Left ventricle myocardium inferior (tissue), 1 donor: ENCODE measurements at regions not wholly inside any gene's neighbourhood (a gene's known extent, or its start where the extent isn't known, plus 50 kb on each side); places are given as distances from the start of the nearest gene placed in this dataset.

Experiments
- DNase-seq: peaks from one replicate; pipeline ENCODE4 v3.0.0-alpha.2; 2020
- H3K27ac ChIP-seq: fragments of 200-600 bp; replicated peaks from 2 replicates; pipeline ENCODE4 v1.8.0; 2021
- H3K27me3 ChIP-seq: fragments of 200-600 bp; 2 replicates; pipeline ENCODE4 v1.8.0; 2021; ENCODE audit warnings: low read depth
- H3K36me3 ChIP-seq: fragments of 200-600 bp; 2 replicates; pipeline ENCODE4 v1.8.0; 2021
- H3K4me1 ChIP-seq: fragments of 200-600 bp; 2 replicates; pipeline ENCODE4 v1.8.0; 2021
- H3K4me3 ChIP-seq: fragments of 200-600 bp; 2 replicates; pipeline ENCODE4 v1.8.0; 2021; ENCODE audit warnings: mild to moderate bottlenecking, moderate library complexity
- H3K9me3 ChIP-seq: fragments of 200-600 bp; replicated peaks from 2 replicates; pipeline ENCODE4 v1.8.0; 2021
- intact Hi-C: fragments of 100-400 bp; cut with micrococcal nuclease; formaldehyde crosslinking; loops from one replicate; pipeline ENCODE4 v1.11.0; 2022
- TF ChIP-seq, protein P1 (sequence below): fragments of 200-600 bp; IDR thresholded peaks from 2 replicates; pipeline ENCODE4 v1.8.0; 2021; ENCODE audit warnings: antibody characterized with exemption, mild to moderate bottlenecking, borderline replicate concordance
- donor health status: DM: no; HTN: yes; CAD: no; lungs with severe emphysema.

DNA sequence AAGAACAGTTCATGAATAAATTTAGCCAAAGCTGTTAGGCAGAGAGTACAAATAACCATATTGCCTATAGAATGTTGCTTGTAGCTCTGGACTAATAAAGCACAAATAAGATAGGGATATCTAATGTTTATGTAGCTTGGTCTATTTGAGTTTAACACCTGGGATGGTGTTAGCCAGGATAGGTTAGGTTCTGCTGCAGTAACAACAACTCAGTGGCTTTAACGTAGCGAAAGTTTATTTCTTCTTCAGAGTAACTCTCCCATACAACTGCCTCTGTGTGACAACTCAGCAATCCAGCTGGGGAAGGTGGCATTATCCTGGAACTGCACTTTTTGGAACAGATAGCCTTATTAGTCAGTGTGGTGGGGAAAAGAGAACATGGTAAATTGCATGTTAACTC lies 52.2 kb upstream of the STEAP4 start:
- no peak for DNase-seq
- TF ChIP-seq, protein P1, sequence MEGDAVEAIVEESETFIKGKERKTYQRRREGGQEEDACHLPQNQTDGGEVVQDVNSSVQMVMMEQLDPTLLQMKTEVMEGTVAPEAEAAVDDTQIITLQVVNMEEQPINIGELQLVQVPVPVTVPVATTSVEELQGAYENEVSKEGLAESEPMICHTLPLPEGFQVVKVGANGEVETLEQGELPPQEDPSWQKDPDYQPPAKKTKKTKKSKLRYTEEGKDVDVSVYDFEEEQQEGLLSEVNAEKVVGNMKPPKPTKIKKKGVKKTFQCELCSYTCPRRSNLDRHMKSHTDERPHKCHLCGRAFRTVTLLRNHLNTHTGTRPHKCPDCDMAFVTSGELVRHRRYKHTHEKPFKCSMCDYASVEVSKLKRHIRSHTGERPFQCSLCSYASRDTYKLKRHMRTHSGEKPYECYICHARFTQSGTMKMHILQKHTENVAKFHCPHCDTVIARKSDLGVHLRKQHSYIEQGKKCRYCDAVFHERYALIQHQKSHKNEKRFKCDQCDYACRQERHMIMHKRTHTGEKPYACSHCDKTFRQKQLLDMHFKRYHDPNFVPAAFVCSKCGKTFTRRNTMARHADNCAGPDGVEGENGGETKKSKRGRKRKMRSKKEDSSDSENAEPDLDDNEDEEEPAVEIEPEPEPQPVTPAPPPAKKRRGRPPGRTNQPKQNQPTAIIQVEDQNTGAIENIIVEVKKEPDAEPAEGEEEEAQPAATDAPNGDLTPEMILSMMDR: no peak
- H3K27me3 ChIP-seq: no peaks in the 10 kb centered on the region
- intact Hi-C loops: loop anchor here (5.0 kb wide), 1 partner anchor 117 kb away; no protein-coding TSS in a partner anchor
- H3K36me3 ChIP-seq: no peaks in the 10 kb centered on the region
- no peak overlapping the region for H3K4me3 ChIP-seq
- H3K4me1 ChIP-seq: peaks cover 5% of the 10 kb centered on the region
- H3K9me3 ChIP-seq: no peaks in the 10 kb centered on the region
- H3K27ac ChIP-seq: no peak overlapping the region

DNA sequence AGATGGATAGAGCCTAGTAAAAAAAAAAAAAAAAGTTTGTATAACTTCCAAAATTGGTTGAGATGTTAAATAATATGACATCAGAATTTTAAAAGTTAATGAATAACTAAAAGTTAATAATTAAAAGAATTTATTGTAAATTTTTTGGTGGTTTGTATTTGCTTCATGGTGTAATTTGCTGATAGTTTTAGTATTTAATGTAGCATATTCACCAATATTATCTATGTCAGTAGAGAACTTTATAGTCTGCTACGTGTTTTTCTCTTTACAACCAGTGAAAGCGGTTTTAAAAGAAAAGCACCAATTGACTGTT lies 51.8 kb upstream of the STEAP4 start:
- TF ChIP-seq, protein P1: peak; percentile 6
- no peaks in the 10 kb centered on the region for H3K36me3 ChIP-seq
- H3K4me3 ChIP-seq: no peak overlapping the region
- H3K27ac ChIP-seq: no peak overlapping the region
- DNase-seq: no peak
- H3K9me3 ChIP-seq: no peaks in the 10 kb centered on the region
- H3K4me1 ChIP-seq: peaks cover 5% of the 10 kb centered on the region
- intact Hi-C loops: loop anchor here (5.0 kb wide), 1 partner anchor 116 kb away; no protein-coding TSS in a partner anchor
- no peaks in the 10 kb centered on the region for H3K27me3 ChIP-seq

DNA sequence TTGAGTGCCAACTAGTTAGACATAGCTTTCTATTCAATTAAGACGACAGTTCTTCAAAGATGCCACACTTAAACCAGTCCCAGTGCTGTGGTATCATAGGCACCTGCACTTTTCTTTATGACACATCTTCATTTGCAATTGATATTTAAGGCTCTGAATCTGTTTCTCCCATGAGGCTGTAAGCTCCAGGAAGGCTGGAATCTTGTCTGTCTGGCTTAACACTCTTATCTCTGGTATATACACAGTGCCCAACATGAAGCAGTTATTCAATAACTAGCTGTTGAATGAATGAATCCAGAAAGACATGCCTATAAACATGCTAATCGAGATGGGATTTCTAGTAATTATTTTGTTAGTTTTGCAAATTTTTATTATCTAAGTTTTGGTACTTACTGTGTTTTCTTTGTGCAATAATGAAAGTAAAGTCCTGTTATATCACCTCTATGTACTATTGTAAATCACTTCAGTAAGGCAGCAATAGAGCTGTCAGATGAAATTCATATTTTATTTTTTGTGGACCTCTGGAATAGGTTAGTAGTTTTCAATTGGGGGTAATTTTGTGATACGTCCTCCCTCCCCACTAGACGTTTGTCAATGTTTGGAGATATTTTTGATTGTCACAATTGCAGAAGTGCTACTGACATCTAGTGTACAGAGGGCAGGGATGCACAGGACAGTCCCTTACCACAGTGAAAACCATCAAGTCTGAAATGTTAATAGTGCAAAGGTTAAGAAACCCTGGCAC lies 51.3 kb upstream of the STEAP4 start:
- H3K27ac ChIP-seq: no peak overlapping the region
- TF ChIP-seq, protein P1: peak; percentile 77
- H3K4me3 ChIP-seq: peak overlapping the region; percentile 49
- H3K4me1 ChIP-seq: peaks cover 5% of the 10 kb centered on the region
- no peaks in the 10 kb centered on the region for H3K36me3 ChIP-seq
- DNase-seq: no peak
- H3K27me3 ChIP-seq: no peaks in the 10 kb centered on the region
- H3K9me3 ChIP-seq: no peaks in the 10 kb centered on the region
- intact Hi-C loops: loop anchor here (5.0 kb wide), 1 partner anchor 116 kb away; no protein-coding TSS in a partner anchor

DNA sequence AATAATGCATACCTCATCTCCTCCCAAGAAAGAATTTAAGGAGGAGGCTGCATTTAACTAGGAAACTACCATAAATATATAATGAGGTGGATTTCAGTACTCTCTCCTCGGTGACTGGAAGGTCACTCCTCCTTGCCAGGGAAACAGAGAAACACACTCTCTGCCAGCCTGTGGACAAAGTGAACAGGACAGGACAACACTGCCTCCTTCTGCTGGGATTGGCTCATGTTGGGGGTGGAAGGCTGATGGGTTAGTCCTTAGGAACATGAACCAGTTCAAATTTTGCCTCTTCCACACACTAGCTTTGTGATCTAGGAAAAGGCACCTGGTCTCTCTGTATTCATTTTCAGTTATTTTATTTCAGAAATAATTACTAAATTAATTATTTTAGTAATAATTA lies 50.6 kb upstream of the STEAP4 start:
- H3K4me1 ChIP-seq: peaks cover 5% of the 10 kb centered on the region
- H3K27me3 ChIP-seq: no peaks in the 10 kb centered on the region
- intact Hi-C loops: loop anchor here (5.0 kb wide), 1 partner anchor 115 kb away; no protein-coding TSS in a partner anchor
- DNase-seq: peak; percentile 19
- no peaks in the 10 kb centered on the region for H3K36me3 ChIP-seq
- no peaks in the 10 kb centered on the region for H3K9me3 ChIP-seq
- H3K4me3 ChIP-seq: no peak overlapping the region
- TF ChIP-seq, protein P1: peak; percentile 52
- no peak overlapping the region for H3K27ac ChIP-seq
